ENCODE measurements at regions not wholly inside any gene's neighbourhood (a gene's known extent, or its start where the extent isn't known, plus 50 kb on each side); places are given as distances from the start of the nearest gene placed in this dataset.

DNA sequence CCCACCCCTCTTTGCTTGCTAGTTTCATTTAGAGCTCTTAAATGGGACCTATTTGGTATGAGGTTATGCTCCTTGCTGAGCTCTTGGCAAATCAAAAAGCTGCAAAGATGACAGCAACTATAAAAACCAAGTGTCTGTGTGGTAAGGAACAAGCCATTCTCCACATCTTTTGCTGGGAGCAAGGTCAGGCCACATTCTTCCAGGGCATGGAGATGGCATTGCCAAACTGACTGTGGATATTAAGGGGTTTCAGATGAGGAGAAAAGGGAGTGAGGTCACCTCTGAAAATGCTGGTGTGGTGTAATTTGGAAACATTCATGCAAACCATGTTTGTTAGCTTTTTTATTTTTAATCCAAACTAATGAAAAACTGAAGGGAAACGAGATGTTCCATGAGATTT is 218.8 kb upstream of the IL12B start:
- H3K4me1 ChIP-seq, result peaks cover 0 to 15% (median 11%) of the 10 kb centered on the region in 4 donors
- H3K4me3 ChIP-seq, result no peak overlapping the region
- DNase-seq, result no peak
- no peaks in the 10 kb centered on the region for H3K27me3 ChIP-seq
- TF ChIP-seq, protein P1, sequence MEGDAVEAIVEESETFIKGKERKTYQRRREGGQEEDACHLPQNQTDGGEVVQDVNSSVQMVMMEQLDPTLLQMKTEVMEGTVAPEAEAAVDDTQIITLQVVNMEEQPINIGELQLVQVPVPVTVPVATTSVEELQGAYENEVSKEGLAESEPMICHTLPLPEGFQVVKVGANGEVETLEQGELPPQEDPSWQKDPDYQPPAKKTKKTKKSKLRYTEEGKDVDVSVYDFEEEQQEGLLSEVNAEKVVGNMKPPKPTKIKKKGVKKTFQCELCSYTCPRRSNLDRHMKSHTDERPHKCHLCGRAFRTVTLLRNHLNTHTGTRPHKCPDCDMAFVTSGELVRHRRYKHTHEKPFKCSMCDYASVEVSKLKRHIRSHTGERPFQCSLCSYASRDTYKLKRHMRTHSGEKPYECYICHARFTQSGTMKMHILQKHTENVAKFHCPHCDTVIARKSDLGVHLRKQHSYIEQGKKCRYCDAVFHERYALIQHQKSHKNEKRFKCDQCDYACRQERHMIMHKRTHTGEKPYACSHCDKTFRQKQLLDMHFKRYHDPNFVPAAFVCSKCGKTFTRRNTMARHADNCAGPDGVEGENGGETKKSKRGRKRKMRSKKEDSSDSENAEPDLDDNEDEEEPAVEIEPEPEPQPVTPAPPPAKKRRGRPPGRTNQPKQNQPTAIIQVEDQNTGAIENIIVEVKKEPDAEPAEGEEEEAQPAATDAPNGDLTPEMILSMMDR (IDR thresholded peaks at IDR 0.05), result no peak
- no peak overlapping the region for H3K27ac ChIP-seq
- no peaks in the 10 kb centered on the region for H3K9me3 ChIP-seq
- no peaks in the 10 kb centered on the region for H3K36me3 ChIP-seq
- intact Hi-C loops (cut with DNase I; ENCODE audit: low total_unique reads), result loop anchor here (5.0 kb wide), 1 partner anchor 57 kb away; no protein-coding TSS in a partner anchor

DNA sequence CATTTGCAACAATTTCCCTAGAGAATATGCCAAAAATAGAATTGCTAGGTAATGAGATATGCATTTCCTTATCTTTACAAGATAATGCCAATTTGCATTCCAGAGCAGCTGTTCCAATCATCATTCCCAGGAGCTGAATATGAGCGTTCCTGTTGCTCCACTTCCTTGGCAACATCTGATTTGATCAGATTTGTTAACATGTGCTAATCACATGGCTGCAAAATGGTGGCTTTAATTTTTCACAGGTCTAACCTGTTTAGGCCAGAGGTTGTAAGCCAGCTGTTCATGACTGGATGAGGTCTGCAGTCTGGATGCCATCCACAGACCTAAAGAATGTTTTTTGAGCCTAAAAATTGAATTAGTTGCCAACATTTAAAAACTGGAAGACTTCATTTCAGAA is 220.7 kb upstream of the IL12B start:
- DNase-seq, result no peak

DNA sequence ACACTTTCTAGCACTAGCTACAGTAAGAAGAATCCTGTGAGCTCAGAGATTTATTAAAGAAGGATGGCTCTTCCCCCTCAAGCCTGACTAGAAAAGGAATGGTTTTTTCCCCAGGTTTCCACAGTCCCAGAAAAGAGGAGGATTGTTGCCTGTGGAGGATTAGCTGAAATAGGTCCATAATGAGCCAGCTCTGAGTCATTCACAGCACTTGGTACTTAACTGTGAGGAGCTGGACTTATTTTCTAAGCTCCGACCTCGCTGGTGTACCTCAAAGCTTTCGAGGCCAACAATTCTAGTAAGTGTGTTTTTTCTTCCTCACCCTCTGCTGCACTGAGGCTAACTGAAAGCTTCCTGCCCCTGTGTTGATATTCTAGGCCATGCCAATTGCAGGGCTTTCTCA is 222.5 kb upstream of the IL12B start:
- H3K4me1 ChIP-seq, result no peaks in the 10 kb centered on the region
- no peaks in the 10 kb centered on the region for H3K36me3 ChIP-seq
- no peaks in the 10 kb centered on the region for H3K27me3 ChIP-seq
- H3K9me3 ChIP-seq, result no peaks in the 10 kb centered on the region
- TF ChIP-seq, protein P1 (IDR thresholded peaks at IDR 0.05), result no peak
- intact Hi-C loops (cut with DNase I; ENCODE audit: low total_unique reads), result no loop called here
- DNase-seq, result no peak
- no peak overlapping the region for H3K27ac ChIP-seq
- no peak overlapping the region for H3K4me3 ChIP-seq

More for the DNA sequence above, 220.7 kb upstream of the IL12B start:
- no peaks in the 10 kb centered on the region for H3K4me1 ChIP-seq
- TF ChIP-seq, protein P1 (IDR thresholded peaks at IDR 0.05), result no peak
- no peaks in the 10 kb centered on the region for H3K36me3 ChIP-seq
- no peaks in the 10 kb centered on the region for H3K27me3 ChIP-seq
- intact Hi-C loops (cut with DNase I; ENCODE audit: low total_unique reads), result no loop called here
- no peak overlapping the region for H3K27ac ChIP-seq
- no peak overlapping the region for H3K4me3 ChIP-seq
- no peaks in the 10 kb centered on the region for H3K9me3 ChIP-seq

DNA sequence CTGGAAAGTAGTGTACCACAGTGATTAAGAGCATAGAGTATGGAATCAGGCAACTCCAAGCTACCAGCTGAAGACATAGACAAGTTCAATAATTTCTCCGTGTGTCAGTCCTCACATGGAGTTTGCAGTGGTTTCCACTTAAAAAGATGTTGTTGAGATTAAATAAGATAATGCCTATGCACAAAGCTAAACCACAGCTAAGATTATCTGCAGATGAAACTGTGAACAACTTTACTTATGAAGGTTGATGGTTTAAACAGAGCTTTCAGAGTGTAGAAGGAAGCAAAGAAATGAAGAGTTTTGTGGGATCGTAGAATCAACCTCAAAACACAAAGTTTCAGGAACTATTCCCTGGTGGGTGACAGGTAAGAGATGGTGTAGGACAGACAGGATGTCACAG is 223.5 kb upstream of the IL12B start:
- no peak for DNase-seq
- H3K27me3 ChIP-seq, result no peaks in the 10 kb centered on the region
- no peak overlapping the region for H3K4me3 ChIP-seq
- TF ChIP-seq, protein P1 (IDR thresholded peaks at IDR 0.05), result no peak
- H3K36me3 ChIP-seq, result no peaks in the 10 kb centered on the region
- no peaks in the 10 kb centered on the region for H3K9me3 ChIP-seq
- intact Hi-C loops (cut with DNase I; ENCODE audit: low total_unique reads), result no loop called here
- H3K27ac ChIP-seq, result no peak overlapping the region
- no peaks in the 10 kb centered on the region for H3K4me1 ChIP-seq

DNA sequence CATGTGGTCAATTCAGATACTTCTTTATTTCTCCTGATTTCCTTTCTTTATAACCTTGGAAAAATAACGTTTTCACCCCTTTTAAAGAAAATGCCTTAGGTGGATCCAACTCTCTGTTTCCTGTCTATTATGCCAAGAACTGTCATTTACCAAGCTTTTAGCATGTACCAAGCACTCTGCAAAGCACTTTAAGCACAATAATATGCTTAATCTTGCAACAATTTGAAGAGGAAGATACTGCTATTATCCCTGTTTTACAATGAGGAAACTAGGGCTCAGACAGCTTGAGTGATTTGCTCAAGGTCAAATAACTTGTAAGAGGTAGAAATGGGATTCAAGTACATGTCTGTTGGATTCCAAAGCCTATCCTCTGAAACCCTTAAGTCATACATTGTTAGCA is 224.8 kb upstream of the IL12B start:
- no peaks in the 10 kb centered on the region for H3K9me3 ChIP-seq
- intact Hi-C loops (cut with DNase I; ENCODE audit: low total_unique reads), result no loop called here
- no peak for DNase-seq
- TF ChIP-seq, protein P1 (IDR thresholded peaks at IDR 0.05), result no peak
- H3K27ac ChIP-seq, result no peak overlapping the region
- H3K4me1 ChIP-seq, result no peaks in the 10 kb centered on the region
- H3K27me3 ChIP-seq, result no peaks in the 10 kb centered on the region
- H3K36me3 ChIP-seq, result no peaks in the 10 kb centered on the region
- H3K4me3 ChIP-seq, result no peak overlapping the region

DNA sequence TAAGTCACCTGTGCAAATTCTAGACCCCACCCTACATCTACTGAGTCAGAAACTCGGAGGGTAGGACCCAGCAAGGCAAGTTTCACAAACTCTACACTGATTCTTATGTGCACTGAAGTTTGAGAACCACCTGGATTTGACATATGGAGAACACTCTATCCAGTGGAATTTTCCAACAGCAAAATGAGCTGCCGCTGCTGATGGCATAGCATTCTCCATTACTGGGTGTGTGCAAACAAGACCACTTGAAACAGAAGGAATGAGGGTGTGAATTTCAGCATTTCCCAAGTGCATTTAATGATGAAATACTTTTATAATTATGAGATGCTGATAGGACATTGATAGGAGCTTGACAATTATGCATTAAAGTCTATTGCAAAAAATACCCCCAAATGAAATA is 229.1 kb upstream of the IL12B start:
- Histone ChIP-seq H3K27me3 (no peaks in the 10 kb centered on the region), H3K36me3 (no peaks in the 10 kb centered on the region), H3K4me1 (no peaks in the 10 kb centered on the region), H3K27ac (no peak overlapping the region), H3K4me3 (no peak overlapping the region), H3K9me3 (no peaks in the 10 kb centered on the region)
- TF ChIP-seq, protein P1 (IDR thresholded peaks at IDR 0.05), result no peak
- DNase-seq, result no peak
- intact Hi-C loops (cut with DNase I; ENCODE audit: low total_unique reads), result no loop called here
